ENCODE measurements at regions not wholly inside any gene's neighbourhood (a gene's known extent, or its start where the extent isn't known, plus 50 kb on each side); places are given as distances from the start of the nearest gene placed in this dataset.

DNA sequence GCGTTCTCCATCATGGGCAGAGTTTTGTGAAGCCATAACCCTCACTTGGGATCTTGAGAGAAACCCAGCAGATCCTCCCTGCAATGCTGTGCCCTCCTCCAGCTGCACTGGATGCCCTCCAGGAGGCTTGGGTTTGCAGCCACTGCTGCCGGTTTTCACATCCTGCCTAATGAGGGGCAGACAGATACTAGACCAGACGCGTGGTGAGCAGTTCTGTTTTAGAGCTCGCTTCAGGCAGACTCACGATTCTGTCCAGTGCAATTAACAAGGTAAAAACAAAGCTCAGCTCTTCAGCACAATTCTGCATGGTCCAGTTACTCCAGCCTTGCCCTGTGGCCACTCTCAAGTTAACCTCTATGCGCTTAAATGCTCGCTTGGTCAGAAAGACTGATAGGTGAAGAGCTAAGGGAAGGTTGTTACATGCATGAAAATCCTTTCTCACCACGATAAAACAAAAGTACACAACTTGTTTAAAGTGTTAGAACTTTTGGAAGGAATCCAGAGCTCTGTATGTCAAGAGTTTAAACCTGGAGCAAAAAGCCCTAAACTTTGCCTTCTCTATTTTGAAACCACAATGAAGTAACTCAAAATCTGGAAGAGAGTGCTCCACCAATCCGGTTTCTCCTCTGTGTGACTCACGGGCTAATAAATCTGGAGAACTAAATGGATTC is 292.3 kb upstream of the FAT3 start:
- TF ChIP-seq, protein P1, sequence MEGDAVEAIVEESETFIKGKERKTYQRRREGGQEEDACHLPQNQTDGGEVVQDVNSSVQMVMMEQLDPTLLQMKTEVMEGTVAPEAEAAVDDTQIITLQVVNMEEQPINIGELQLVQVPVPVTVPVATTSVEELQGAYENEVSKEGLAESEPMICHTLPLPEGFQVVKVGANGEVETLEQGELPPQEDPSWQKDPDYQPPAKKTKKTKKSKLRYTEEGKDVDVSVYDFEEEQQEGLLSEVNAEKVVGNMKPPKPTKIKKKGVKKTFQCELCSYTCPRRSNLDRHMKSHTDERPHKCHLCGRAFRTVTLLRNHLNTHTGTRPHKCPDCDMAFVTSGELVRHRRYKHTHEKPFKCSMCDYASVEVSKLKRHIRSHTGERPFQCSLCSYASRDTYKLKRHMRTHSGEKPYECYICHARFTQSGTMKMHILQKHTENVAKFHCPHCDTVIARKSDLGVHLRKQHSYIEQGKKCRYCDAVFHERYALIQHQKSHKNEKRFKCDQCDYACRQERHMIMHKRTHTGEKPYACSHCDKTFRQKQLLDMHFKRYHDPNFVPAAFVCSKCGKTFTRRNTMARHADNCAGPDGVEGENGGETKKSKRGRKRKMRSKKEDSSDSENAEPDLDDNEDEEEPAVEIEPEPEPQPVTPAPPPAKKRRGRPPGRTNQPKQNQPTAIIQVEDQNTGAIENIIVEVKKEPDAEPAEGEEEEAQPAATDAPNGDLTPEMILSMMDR (IDR thresholded peaks at IDR 0.05; ENCODE audit: unreplicated experiment in 3 of 3), result no peak
- Mint-ChIP-seq H3K4me1 (no peaks in the 10 kb centered on the region), H3K9me3 (no peaks in the 10 kb centered on the region), H3K27me3 (ENCODE audit: low read depth) (no peaks in the 10 kb centered on the region), H3K4me3 (no peak overlapping the region), H3K27ac (no peak overlapping the region), H3K36me3 (ENCODE audit: low read depth) (no peaks in the 10 kb centered on the region)

DNA sequence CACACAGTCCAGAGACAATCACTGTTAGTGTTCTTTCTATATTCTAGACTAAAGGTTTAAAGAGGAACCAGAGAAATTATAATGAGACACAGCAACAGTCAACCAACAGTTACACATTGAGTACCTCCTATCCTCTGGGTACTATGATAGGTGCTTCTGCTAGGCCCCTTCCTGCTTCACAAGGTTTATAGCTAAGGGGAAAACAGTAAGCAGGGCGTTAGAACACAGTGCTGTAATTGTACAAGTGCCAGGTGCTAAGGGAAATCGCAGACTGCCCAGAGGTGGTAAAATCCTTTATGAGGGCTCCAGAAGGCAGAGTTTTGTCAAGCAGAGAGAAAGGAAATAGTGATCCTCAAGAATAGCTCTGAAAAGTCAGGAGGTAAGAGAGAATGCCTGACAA is 297.2 kb upstream of the FAT3 start:
- TF ChIP-seq, protein P1 (IDR thresholded peaks at IDR 0.05; ENCODE audit: unreplicated experiment in 3 of 3), result no peak
- Mint-ChIP-seq H3K4me1 (no peaks in the 10 kb centered on the region), H3K4me3 (no peak overlapping the region), H3K9me3 (no peaks in the 10 kb centered on the region), H3K27me3 (ENCODE audit: low read depth) (no peaks in the 10 kb centered on the region), H3K36me3 (ENCODE audit: low read depth) (no peaks in the 10 kb centered on the region), H3K27ac (no peak overlapping the region)

DNA sequence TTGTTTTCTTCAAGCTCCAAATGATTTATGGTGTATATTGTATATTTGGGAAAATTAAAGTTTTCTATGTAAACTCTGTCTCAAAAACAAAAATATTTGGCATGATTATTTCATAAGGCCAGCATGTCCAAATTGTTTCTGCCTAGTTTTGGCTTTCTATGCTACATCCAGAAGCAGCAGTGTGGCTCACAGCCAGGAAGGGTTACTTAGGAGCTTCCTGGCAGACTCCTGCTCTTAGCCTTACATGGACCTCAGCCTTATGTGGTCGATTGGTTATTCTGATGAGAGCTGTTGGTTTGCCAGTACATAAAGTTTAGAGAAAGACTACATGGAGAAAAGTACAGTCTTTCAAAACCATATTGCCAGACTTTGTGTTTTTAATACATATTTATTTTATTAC is 297.7 kb upstream of the FAT3 start:
- H3K4me3 Mint-ChIP-seq, result no peak overlapping the region
- TF ChIP-seq, protein P1 (IDR thresholded peaks at IDR 0.05; ENCODE audit: unreplicated experiment in 3 of 3), result no peak
- no peaks in the 10 kb centered on the region for H3K36me3 Mint-ChIP-seq (ENCODE audit: low read depth)
- H3K27me3 Mint-ChIP-seq (ENCODE audit: low read depth), result no peaks in the 10 kb centered on the region
- no peaks in the 10 kb centered on the region for H3K9me3 Mint-ChIP-seq
- no peak overlapping the region for H3K27ac Mint-ChIP-seq
- no peaks in the 10 kb centered on the region for H3K4me1 Mint-ChIP-seq

DNA sequence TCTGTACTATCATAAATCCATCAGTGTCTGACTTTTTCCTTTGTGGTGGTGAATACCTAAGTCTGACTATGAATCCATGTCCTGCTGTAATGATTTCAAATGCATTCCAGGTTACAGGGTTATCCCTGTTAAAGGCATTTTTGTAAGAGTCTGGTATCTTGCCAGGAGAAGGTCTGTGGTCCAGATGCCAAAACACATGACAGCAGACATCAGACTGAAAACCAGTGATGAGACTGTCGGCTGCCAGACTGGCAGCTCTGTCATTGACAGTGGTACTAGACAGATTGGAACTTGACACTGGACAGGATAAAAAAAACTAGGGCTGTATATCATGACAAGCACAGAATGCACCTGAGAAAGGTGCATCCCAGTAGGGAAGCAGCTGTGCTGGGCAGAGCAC is 301.8 kb upstream of the FAT3 start:
- Mint-ChIP-seq H3K4me3 (no peak overlapping the region), H3K27me3 (ENCODE audit: low read depth) (no peaks in the 10 kb centered on the region), H3K27ac (no peak overlapping the region), H3K36me3 (ENCODE audit: low read depth) (no peaks in the 10 kb centered on the region), H3K9me3 (peaks cover 4% of the 10 kb centered on the region), H3K4me1 (no peaks in the 10 kb centered on the region)
- TF ChIP-seq, protein P1 (IDR thresholded peaks at IDR 0.05; ENCODE audit: unreplicated experiment in 3 of 3), result no peak

DNA sequence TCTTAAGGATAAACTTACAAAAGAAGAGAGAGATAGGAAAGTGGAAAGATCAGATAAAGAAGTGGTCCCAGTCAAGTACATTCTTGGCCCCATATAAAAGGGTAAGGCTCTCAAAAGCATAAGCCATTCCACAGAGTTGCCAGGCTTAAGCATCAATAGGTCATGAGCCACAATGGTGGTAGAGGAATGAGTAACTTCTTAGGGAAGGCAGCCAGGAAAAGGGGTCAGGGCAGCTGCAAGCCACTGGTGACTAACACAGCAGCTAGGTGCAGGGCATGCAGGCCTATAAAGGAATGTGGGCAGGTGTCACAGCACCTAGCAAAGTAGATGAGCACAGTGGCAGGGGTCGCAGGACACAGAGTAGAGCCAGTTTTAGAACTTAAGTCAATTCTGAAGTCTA is 302.6 kb upstream of the FAT3 start:
- no peaks in the 10 kb centered on the region for H3K4me1 Mint-ChIP-seq
- peaks cover 6% of the 10 kb centered on the region for H3K9me3 Mint-ChIP-seq
- no peaks in the 10 kb centered on the region for H3K27me3 Mint-ChIP-seq (ENCODE audit: low read depth)
- H3K36me3 Mint-ChIP-seq (ENCODE audit: low read depth), result no peaks in the 10 kb centered on the region
- no peak overlapping the region for H3K4me3 Mint-ChIP-seq
- no peak overlapping the region for H3K27ac Mint-ChIP-seq
- TF ChIP-seq, protein P1 (IDR thresholded peaks at IDR 0.05; ENCODE audit: unreplicated experiment in 3 of 3), result no peak

DNA sequence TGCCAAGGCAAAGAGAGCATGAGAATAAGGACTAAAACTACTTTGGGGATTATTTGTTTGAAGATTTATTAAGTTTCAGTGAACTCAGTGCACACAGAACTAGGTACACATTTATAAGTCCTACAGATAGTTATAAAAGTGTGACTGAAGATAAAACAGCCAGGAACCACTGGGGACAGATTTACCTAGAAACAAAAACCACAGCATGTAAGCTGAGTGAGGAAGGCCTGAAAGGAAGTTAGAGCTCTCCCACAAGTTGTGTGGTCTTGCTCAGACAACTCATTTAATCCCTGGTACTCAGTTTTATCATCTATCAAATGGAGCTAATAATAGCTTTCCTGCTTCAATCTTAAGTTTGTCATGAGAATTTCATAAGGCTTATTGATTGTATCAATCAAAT is 311.2 kb upstream of the FAT3 start:
- Mint-ChIP-seq H3K9me3 (peaks cover 6% of the 10 kb centered on the region), H3K36me3 (ENCODE audit: low read depth) (no peaks in the 10 kb centered on the region), H3K27ac (no peak overlapping the region), H3K4me1 (no peaks in the 10 kb centered on the region), H3K27me3 (ENCODE audit: low read depth) (peaks cover 4% of the 10 kb centered on the region), H3K4me3 (no peak overlapping the region)
- TF ChIP-seq, protein P1 (IDR thresholded peaks at IDR 0.05; ENCODE audit: unreplicated experiment in 3 of 3), result no peak

Data from nephron (organoid).